Keratinocyte (primary cell): ENCODE measurements at regions not wholly inside any gene's neighbourhood (a gene's known extent, or its start where the extent isn't known, plus 50 kb on each side); places are given as distances from the start of the nearest gene placed in this dataset.
"Not testable (repeated sequence)": the region's sequence is repeated elsewhere in the genome, so short reads cannot be mapped to it uniquely, and the experiment has no call there.

Experiments
- DNase-seq: peaks from one replicate; pipeline ENCODE4 v3.0.0-alpha.2; 2011; ENCODE audit warnings: low read depth, missing footprints, low spot score
- FAIRE-seq: peaks from 2 replicates; lab custom pipeline; 2011; peaks lifted over from hg19 to GRCh38; lab: Jason Lieb, UNC
- H2AFZ ChIP-seq: 2 replicates; pipeline ENCODE4 v1.6.0; 2012; ENCODE audit warnings: low read length, control low read depth, inconsistent platforms; ENCODE audit not compliant: control insufficient read depth
- H3K27ac ChIP-seq: 2 replicates; pipeline ENCODE4 v1.5.1; 2011; ENCODE audit warnings: low read length; ENCODE audit not compliant: control insufficient read depth, insufficient read depth
- H3K27me3 ChIP-seq: 3 replicates; pipeline ENCODE4 v1.6.0; 2011; ENCODE audit warnings: low read length; ENCODE audit not compliant: control insufficient read depth, insufficient read depth; ENCODE audit errors: extremely low read depth
- H3K36me3 ChIP-seq, 2 experiments: 2 replicates in 1 of 2; 3 replicates in 1 of 2; pipeline ENCODE4 v1.5.1; 2011; ENCODE audit warnings: low read length in 2 of 2, mild to moderate bottlenecking in 1 of 2; ENCODE audit not compliant: control insufficient read depth in 2 of 2, insufficient read depth in 2 of 2; ENCODE audit errors: extremely low read depth in 1 of 2
- H3K4me1 ChIP-seq: 3 replicates; pipeline ENCODE4 v1.5.1; 2011; ENCODE audit warnings: low read length; ENCODE audit not compliant: control insufficient read depth, insufficient read depth; ENCODE audit errors: extremely low read depth
- H3K4me2 ChIP-seq: 3 replicates; pipeline ENCODE4 v1.6.0; 2011; ENCODE audit warnings: low read depth, low read length; ENCODE audit not compliant: control insufficient read depth, insufficient read depth; ENCODE audit errors: extremely low read depth
- H3K4me3 ChIP-seq, 3 experiments: fragments of 200-600 bp in 1 of 3; sonication (generic) in 1 of 3; 2 replicates in 2 of 3; 3 replicates in 1 of 3; pipeline ENCODE4 v1.5.1; 2011 to 2016; ENCODE audit warnings: low read length in 3 of 3, mild to moderate bottlenecking in 3 of 3, control low read depth in 2 of 3, inconsistent platforms in 1 of 3, low read depth in 1 of 3, mixed read lengths in 1 of 3, mixed run types in 1 of 3, moderate library complexity in 1 of 3; ENCODE audit not compliant: control insufficient read depth in 2 of 3, insufficient read depth in 2 of 3; ENCODE audit errors: extremely low read depth in 1 of 3
- H3K79me2 ChIP-seq: 2 replicates; pipeline ENCODE4 v1.6.0; 2012; ENCODE audit warnings: low read length; ENCODE audit not compliant: control insufficient read depth, insufficient read depth
- H3K9ac ChIP-seq: 3 replicates; pipeline ENCODE4 v1.6.0; 2011; ENCODE audit warnings: low read length; ENCODE audit not compliant: control insufficient read depth, insufficient read depth; ENCODE audit errors: extremely low read depth
- H3K9me1 ChIP-seq: 3 replicates; pipeline ENCODE4 v1.6.0; 2011; ENCODE audit warnings: low read length; ENCODE audit not compliant: control insufficient read depth, insufficient read depth; ENCODE audit errors: extremely low read depth
- H3K9me3 ChIP-seq: 2 replicates; pipeline ENCODE4 v1.5.1; 2012; ENCODE audit warnings: low read depth, low read length; ENCODE audit not compliant: control insufficient read depth
- H4K20me1 ChIP-seq: 3 replicates; pipeline ENCODE4 v1.6.0; 2011; ENCODE audit warnings: low read length; ENCODE audit not compliant: control insufficient read depth, insufficient read depth; ENCODE audit errors: extremely low read depth
- EZH2 ChIP-seq: IDR thresholded peaks from one replicate; pipeline ENCODE4 v1.6.1; 2012; ENCODE audit warnings: inconsistent platforms, mild to moderate bottlenecking, low read length, moderate library complexity
- dilution Hi-C: fragments of 300-500 bp; cut with MboI; formaldehyde crosslinking; loops from one replicate; pipeline ENCODE4 v1.7.0; 2020; ENCODE audit warnings: low sequenced_read_pairs; ENCODE audit not compliant: extremely low pct_ligation_motif_present
- TF ChIP-seq, protein P1 (sequence below), 3 experiments: IDR thresholded peaks in 1 of 3; conservative IDR thresholded peaks in 1 of 3; optimal IDR thresholded peaks in 1 of 3; 2 replicates in 2 of 3; 3 replicates in 1 of 3; pipeline versions ENCODE3 to v1.5.1; 2011; ENCODE audit warnings: low read length in 3 of 3, mild to moderate bottlenecking in 3 of 3, moderate library complexity in 2 of 3, control low read depth in 1 of 3, inconsistent platforms in 1 of 3; ENCODE audit not compliant: insufficient read depth in 2 of 3; ENCODE audit errors: extremely low read depth in 1 of 3

DNA sequence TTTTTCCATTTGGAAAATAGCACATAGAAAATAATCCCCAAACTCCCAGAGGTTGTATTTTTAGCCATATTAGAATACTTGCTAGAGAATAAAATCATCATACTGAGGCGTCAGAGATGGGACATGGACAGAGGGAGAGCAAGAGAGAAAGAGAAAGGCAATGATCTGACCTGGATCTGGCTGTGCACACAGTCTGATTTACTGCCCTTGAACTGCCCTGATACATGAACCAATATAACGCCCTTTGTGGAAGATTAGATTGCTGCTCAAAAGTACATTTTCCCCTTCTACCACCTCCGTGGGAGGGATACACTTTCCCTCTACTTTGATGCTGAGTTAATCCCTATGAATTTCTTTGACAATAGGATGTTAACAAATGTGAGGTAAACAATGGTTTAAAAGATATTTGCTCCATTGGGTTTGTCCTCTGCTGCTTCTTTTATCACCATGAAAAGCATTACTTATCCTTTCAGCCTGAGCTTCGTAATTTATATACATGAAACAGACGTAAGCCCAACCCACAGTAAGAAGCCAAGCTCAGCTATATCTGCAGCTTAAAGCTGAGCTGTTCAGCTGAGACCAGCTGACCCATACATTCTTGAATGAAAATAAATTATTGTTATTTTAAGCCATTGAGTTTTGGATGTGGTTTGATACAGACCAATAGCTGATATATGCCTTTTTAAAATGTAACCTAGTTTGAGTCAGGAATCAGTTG lies 1664.6 kb upstream of the CELF4 start:
- dilution Hi-C loops = no loop called here
- H3K27ac ChIP-seq = no peak overlapping the region
- H3K4me1 ChIP-seq = no peaks in the 10 kb centered on the region
- TF ChIP-seq EZH2 = no peak
- TF ChIP-seq, protein P1, sequence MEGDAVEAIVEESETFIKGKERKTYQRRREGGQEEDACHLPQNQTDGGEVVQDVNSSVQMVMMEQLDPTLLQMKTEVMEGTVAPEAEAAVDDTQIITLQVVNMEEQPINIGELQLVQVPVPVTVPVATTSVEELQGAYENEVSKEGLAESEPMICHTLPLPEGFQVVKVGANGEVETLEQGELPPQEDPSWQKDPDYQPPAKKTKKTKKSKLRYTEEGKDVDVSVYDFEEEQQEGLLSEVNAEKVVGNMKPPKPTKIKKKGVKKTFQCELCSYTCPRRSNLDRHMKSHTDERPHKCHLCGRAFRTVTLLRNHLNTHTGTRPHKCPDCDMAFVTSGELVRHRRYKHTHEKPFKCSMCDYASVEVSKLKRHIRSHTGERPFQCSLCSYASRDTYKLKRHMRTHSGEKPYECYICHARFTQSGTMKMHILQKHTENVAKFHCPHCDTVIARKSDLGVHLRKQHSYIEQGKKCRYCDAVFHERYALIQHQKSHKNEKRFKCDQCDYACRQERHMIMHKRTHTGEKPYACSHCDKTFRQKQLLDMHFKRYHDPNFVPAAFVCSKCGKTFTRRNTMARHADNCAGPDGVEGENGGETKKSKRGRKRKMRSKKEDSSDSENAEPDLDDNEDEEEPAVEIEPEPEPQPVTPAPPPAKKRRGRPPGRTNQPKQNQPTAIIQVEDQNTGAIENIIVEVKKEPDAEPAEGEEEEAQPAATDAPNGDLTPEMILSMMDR (optimal IDR thresholded peaks at IDR 0.05 in 1 of 3, IDR thresholded peaks at IDR 0.05 in 1 of 3, conservative IDR thresholded peaks at IDR 0.05 in 1 of 3; ENCODE audit: extremely low read depth in 1 of 3, insufficient read depth in 2 of 3, low read length in 3 of 3) = no peak
- no peaks in the 10 kb centered on the region for H3K79me2 ChIP-seq
- no peak overlapping the region for H2AFZ ChIP-seq
- FAIRE-seq = no peak
- H3K9ac ChIP-seq = no peak overlapping the region
- H3K4me2 ChIP-seq = no peak overlapping the region
- no peaks in the 10 kb centered on the region for H3K9me1 ChIP-seq
- H3K4me3 ChIP-seq = no peak overlapping the region
- DNase-seq = no peak
- no peaks in the 10 kb centered on the region for H4K20me1 ChIP-seq
- H3K27me3 ChIP-seq = no peaks in the 10 kb centered on the region
- H3K9me3 ChIP-seq = no peaks in the 10 kb centered on the region
- no peaks in the 10 kb centered on the region for H3K36me3 ChIP-seq

DNA sequence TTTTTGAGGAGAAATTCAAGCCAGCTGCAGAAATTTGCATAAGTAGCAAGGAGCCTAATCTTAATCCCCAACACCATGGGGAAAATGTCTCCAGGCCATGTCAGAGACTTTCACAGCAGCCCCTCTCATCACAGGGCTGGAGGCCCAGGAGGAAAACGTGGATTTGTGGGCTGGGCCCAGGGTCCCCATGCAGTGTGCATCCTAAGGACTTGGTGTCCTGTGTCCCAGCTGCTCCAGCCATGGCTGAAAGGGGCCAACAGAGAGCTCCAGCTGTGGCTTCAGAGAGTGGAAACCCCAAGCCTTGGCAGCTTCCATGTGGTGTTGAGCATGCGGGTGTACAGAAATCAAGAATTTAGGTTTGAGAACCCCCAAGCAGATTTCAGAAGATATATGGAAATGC lies 1662.2 kb upstream of the CELF4 start:
- H3K36me3 ChIP-seq, H3K4me1 ChIP-seq, H3K4me2 ChIP-seq, H3K9ac ChIP-seq, DNase-seq, FAIRE-seq, H2AFZ ChIP-seq, H3K27me3 ChIP-seq, H3K79me2 ChIP-seq, H3K4me3 ChIP-seq, H4K20me1 ChIP-seq, H3K27ac ChIP-seq, H3K9me3 ChIP-seq, H3K9me1 ChIP-seq, dilution Hi-C loops: not testable (repeated sequence)

DNA sequence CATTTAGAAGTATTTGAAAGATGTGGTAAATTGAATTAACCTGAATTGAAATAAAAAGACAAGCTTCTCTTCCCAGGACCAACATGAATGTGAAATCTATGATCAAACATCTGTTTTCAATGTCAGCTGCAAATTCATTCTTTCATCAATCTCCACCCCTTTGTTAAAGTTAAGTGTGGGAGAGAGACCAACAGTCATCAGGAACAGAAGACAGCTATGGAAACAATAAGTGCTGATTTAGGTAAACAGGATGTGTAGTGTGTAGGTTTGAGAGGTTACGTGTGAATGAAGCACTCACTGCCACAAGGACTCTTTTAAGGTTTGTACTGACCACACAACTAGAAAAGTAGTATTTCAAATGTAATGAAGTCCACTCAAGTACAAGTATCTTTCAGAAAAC lies 1659.8 kb upstream of the CELF4 start:
- no peak overlapping the region for H3K9ac ChIP-seq
- H3K9me3 ChIP-seq = no peaks in the 10 kb centered on the region
- dilution Hi-C loops = no loop called here
- H3K79me2 ChIP-seq = no peaks in the 10 kb centered on the region
- TF ChIP-seq, protein P1 (optimal IDR thresholded peaks at IDR 0.05 in 1 of 3, IDR thresholded peaks at IDR 0.05 in 1 of 3, conservative IDR thresholded peaks at IDR 0.05 in 1 of 3; ENCODE audit: extremely low read depth in 1 of 3, insufficient read depth in 2 of 3, low read length in 3 of 3) = no peak
- TF ChIP-seq EZH2 = no peak
- DNase-seq (no peak), FAIRE-seq (no peak)
- H3K4me3 ChIP-seq = no peak overlapping the region
- H3K27ac ChIP-seq = no peak overlapping the region
- H3K9me1 ChIP-seq = no peaks in the 10 kb centered on the region
- H3K4me1 ChIP-seq = no peaks in the 10 kb centered on the region
- no peaks in the 10 kb centered on the region for H3K27me3 ChIP-seq
- no peak overlapping the region for H3K4me2 ChIP-seq
- no peak overlapping the region for H2AFZ ChIP-seq
- H3K36me3 ChIP-seq = no peaks in the 10 kb centered on the region
- no peaks in the 10 kb centered on the region for H4K20me1 ChIP-seq
